HCT116 (cell line): ENCODE measurements at regions not wholly inside any gene's neighbourhood (a gene's known extent, or its start where the extent isn't known, plus 50 kb on each side); places are given as distances from the start of the nearest gene placed in this dataset.

Source experiments
- ATAC-seq: fragments of 200-7000 bp; cut with Tn5 transposase; 2 replicates; pipeline ENCODE4 v1.9.1; 2020; ENCODE audit warnings: mild to moderate bottlenecking, moderate library complexity
- BruUV-seq: library from RNA; stranded (reverse); fragments of 400-500 nt; replicated peaks from 2 replicates; lab custom pipeline; 2021; lab: Mats Ljungman, UMichigan
- CTCF ChIA-PET: fragments of 300-600 bp; sonication (Branson Sonifier 250); formaldehyde crosslinking; loops from one replicate; lab custom pipeline; 2021; ENCODE audit warnings: antibody characterized with exemption; lab: Charles Lee
- POLR2A ChIA-PET: fragments of 300-600, 350-600 bp; sonication (Branson Sonifier 250); formaldehyde crosslinking; loops from one replicate; lab custom pipeline; 2021; ENCODE audit warnings: antibody characterized with exemption; lab: Charles Lee
- RAD21 ChIA-PET, 2 experiments: fragments of 300-600 bp; sonication (Branson Sonifier 250); formaldehyde crosslinking; loops; one replicate each; lab custom pipeline; 2023; ENCODE audit warnings: low total read pairs in 2 of 2; ENCODE audit not compliant: uncharacterized antibody in 2 of 2, unreplicated experiment in 2 of 2, low non-redundant PET in 1 of 2; lab: Charles Lee
- DNase-seq: peaks from one replicate; pipeline ENCODE4 v3.0.0-alpha.2; 2010; ENCODE audit warnings: low read depth, low spot score
- H2AFZ ChIP-seq: fragments of 200-600 bp; shearing (Covaris generic), sonication (generic); 2 replicates; pipeline ENCODE4 v1.6.1; 2017; ENCODE audit warnings: low read depth, mixed run types, mixed read lengths, antibody characterized with exemption, low read length; ENCODE audit not compliant: poor library complexity, severe bottlenecking
- H3K27ac ChIP-seq: 2 replicates; pipeline ENCODE4 v1.5.1; 2012; ENCODE audit warnings: low read depth, low read length
- H3K27me3 ChIP-seq: fragments of 200-600 bp; sonication (generic); 2 replicates; pipeline ENCODE4 v1.6.1; 2016; ENCODE audit warnings: mixed run types, low read length, mixed read lengths; ENCODE audit not compliant: insufficient read depth
- H3K36me3 ChIP-seq, 2 experiments: fragments of 200-500 bp in 1 of 2; fragments of 200-600 bp in 1 of 2; sonication (Bioruptor generic) in 1 of 2; sonication (generic) in 1 of 2; 2 replicates each; pipeline versions ENCODE4 v1.5.1 to v1.6.1; 2014 to 2016; ENCODE audit warnings: low read length in 2 of 2, inconsistent platforms in 1 of 2, mixed read lengths in 1 of 2, mixed run types in 1 of 2; ENCODE audit not compliant: insufficient read depth in 2 of 2, control insufficient read depth in 1 of 2
- H3K4me1 ChIP-seq, 2 experiments: fragments of 200-600 bp in 1 of 2; sonication (generic) in 1 of 2; 2 replicates each; pipeline versions ENCODE4 v1.5.1 to v1.6.1; 2012 to 2017; ENCODE audit warnings: low read length in 2 of 2, inconsistent platforms in 1 of 2, mild to moderate bottlenecking in 1 of 2, mixed read lengths in 1 of 2, mixed run types in 1 of 2, moderate library complexity in 1 of 2; ENCODE audit not compliant: insufficient read depth in 2 of 2, control insufficient read depth in 1 of 2
- H3K4me2 ChIP-seq: fragments of 200-600 bp; sonication (generic); 2 replicates; pipeline ENCODE4 v1.6.1; 2017; ENCODE audit warnings: mixed run types, low read length, mixed read lengths
- H3K4me3 ChIP-seq, 2 experiments: fragments of 200-600 bp in 1 of 2; sonication (generic) in 1 of 2; replicated peaks in 1 of 2; 2 replicates each; pipeline ENCODE4 v1.5.1; 2011 to 2016; ENCODE audit warnings: low read length in 2 of 2, control low read depth in 1 of 2, low read depth in 1 of 2, mild to moderate bottlenecking in 1 of 2, mixed read lengths in 1 of 2, mixed run types in 1 of 2
- H3K79me2 ChIP-seq: fragments of 200-600 bp; sonication (generic); 2 replicates; pipeline ENCODE4 v1.6.1; 2017; ENCODE audit warnings: mild to moderate bottlenecking, mixed run types, low read length, moderate library complexity, mixed read lengths; ENCODE audit not compliant: insufficient read depth
- H3K9ac ChIP-seq: fragments of 200-600 bp; sonication (generic); 2 replicates; pipeline ENCODE4 v1.6.1; 2016; ENCODE audit warnings: low read length, mixed read lengths
- H3K9me2 ChIP-seq: fragments of 200-600 bp; sonication (generic), shearing (Covaris generic); 2 replicates; pipeline ENCODE4 v1.6.1; 2017; ENCODE audit warnings: mixed run types, mild to moderate bottlenecking, moderate library complexity; ENCODE audit not compliant: insufficient read depth
- H3K9me3 ChIP-seq, 2 experiments: fragments of 200-500 bp in 1 of 2; fragments of 200-600 bp in 1 of 2; sonication (Bioruptor generic) in 1 of 2; sonication (generic) in 1 of 2; 2 replicates each; pipeline ENCODE4 v1.6.1; 2014 to 2017; ENCODE audit warnings: low read length in 2 of 2, mixed read lengths in 2 of 2, inconsistent platforms in 1 of 2, low read depth in 1 of 2, mild to moderate bottlenecking in 1 of 2, mixed run types in 1 of 2, moderate library complexity in 1 of 2; ENCODE audit not compliant: control insufficient read depth in 1 of 2, insufficient read depth in 1 of 2
- H4K20me1 ChIP-seq: fragments of 200-600 bp; sonication (generic), shearing (Covaris generic); 2 replicates; pipeline ENCODE4 v1.6.1; 2017; ENCODE audit warnings: mixed run types, mild to moderate bottlenecking, moderate library complexity; ENCODE audit not compliant: insufficient read depth
- CBX3 ChIP-seq: IDR thresholded peaks from 2 replicates; pipeline ENCODE4 v1.6.1; 2012; ENCODE audit warnings: low read depth
- CEBPB ChIP-seq: IDR thresholded peaks from 2 replicates; pipeline ENCODE4 v1.6.1; 2012; ENCODE audit warnings: low read depth
- EGR1 ChIP-seq: IDR thresholded peaks from 2 replicates; pipeline ENCODE4 v1.6.1; 2012; ENCODE audit warnings: low read depth
- ELF1 ChIP-seq: IDR thresholded peaks from 2 replicates; pipeline ENCODE4 v1.6.1; 2012; ENCODE audit warnings: low read depth, borderline replicate concordance
- EZH2 ChIP-seq: fragments of 200-600 bp; sonication (generic); IDR thresholded peaks from 2 replicates; pipeline ENCODE4 v1.6.1; 2017; ENCODE audit warnings: antibody characterized with exemption, mixed run types
- FOSL1 ChIP-seq: IDR thresholded peaks from 2 replicates; pipeline ENCODE4 v1.6.1; 2012; ENCODE audit warnings: low read depth
- JUND ChIP-seq: IDR thresholded peaks from 2 replicates; pipeline ENCODE4 v1.6.1; 2012
- MAX ChIP-seq: IDR thresholded peaks from 2 replicates; pipeline ENCODE4 v1.6.1; 2012
- POLR2A ChIP-seq: IDR thresholded peaks from 2 replicates; pipeline ENCODE4 v1.7.0; 2011; ENCODE audit warnings: borderline replicate concordance; ENCODE audit not compliant: insufficient read depth, insufficient read length; ENCODE audit errors: extremely low read depth
- RAD21 ChIP-seq: IDR thresholded peaks from 2 replicates; pipeline ENCODE4 v1.6.1; 2012; ENCODE audit warnings: low read depth, mild to moderate bottlenecking
- REST ChIP-seq: IDR thresholded peaks from 2 replicates; pipeline ENCODE4 v1.6.1; 2012; ENCODE audit warnings: low read depth
- SIN3A ChIP-seq: IDR thresholded peaks from 2 replicates; pipeline ENCODE4 v1.6.1; 2012; ENCODE audit warnings: low read depth
- SRF ChIP-seq: IDR thresholded peaks from 2 replicates; pipeline ENCODE4 v1.6.1; 2012; ENCODE audit warnings: low read depth
- TCF7L2 ChIP-seq: IDR thresholded peaks from 2 replicates; pipeline ENCODE4 v1.7.0; 2011; ENCODE audit warnings: borderline replicate concordance, inconsistent platforms; ENCODE audit not compliant: insufficient read depth, insufficient read length; ENCODE audit errors: extremely low read depth
- YY1 ChIP-seq: IDR thresholded peaks from 2 replicates; pipeline ENCODE4 v1.6.1; 2011; ENCODE audit warnings: low read length, low read depth, moderate library complexity, mild to moderate bottlenecking; ENCODE audit not compliant: insufficient replicate concordance; ENCODE audit errors: extremely low read depth
- ZBTB33 ChIP-seq: IDR thresholded peaks from 2 replicates; pipeline ENCODE4 v1.6.1; 2011; ENCODE audit warnings: mild to moderate bottlenecking, low read length, moderate library complexity; ENCODE audit not compliant: insufficient replicate concordance; ENCODE audit errors: extremely low read depth
- ZFX ChIP-seq: fragments of 450-650 bp; IDR thresholded peaks from 2 replicates; pipeline ENCODE4 v1.6.1; 2017
- ZNF274 ChIP-seq: fragments of 200-500 bp; sonication (Bioruptor generic); IDR thresholded peaks from 2 replicates; pipeline ENCODE4 v1.6.1; 2014; ENCODE audit warnings: mild to moderate bottlenecking, low read depth, low read length, inconsistent platforms
- intact Hi-C: fragments of 100-400 bp; cut with micrococcal nuclease; formaldehyde crosslinking; loops from 2 replicates; pipeline ENCODE4 v1.10.0; 2022
- TF ChIP-seq, protein P1 (sequence below): IDR thresholded peaks from 2 replicates; pipeline ENCODE4 v1.6.1; 2012

GRCh38 chr3:140859592-140860336 lies 81.9 kb upstream of the SLC25A36 start:
- H3K9ac ChIP-seq = no peak overlapping the region
- no peak overlapping the region for H3K4me3 ChIP-seq
- no peak overlapping the region for H3K27ac ChIP-seq
- H3K4me2 ChIP-seq = no peak overlapping the region
- H4K20me1 ChIP-seq = no peaks in the 10 kb centered on the region
- H3K4me1 ChIP-seq = no peaks in the 10 kb centered on the region
- intact Hi-C loops = loop anchor here (10.0 kb wide), 2 partner anchors 285 to 585 kb away; no protein-coding TSS in a partner anchor
- no TSS peak for BruUV-seq
- no peaks in the 10 kb centered on the region for H3K36me3 ChIP-seq
- no peaks in the 10 kb centered on the region for H3K79me2 ChIP-seq
- H3K9me3 ChIP-seq = no peaks in the 10 kb centered on the region
- no peaks in the 10 kb centered on the region for H3K9me2 ChIP-seq
- no peak for TF ChIP-seq EZH2
- no peak for TF ChIP-seq EGR1
- no peak for TF ChIP-seq RAD21
- TF ChIP-seq CBX3 = no peak
- no peak for TF ChIP-seq JUND
- TF ChIP-seq, protein P1, sequence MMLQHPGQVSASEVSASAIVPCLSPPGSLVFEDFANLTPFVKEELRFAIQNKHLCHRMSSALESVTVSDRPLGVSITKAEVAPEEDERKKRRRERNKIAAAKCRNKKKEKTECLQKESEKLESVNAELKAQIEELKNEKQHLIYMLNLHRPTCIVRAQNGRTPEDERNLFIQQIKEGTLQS = no peak
- TF ChIP-seq CEBPB = no peak
- TF ChIP-seq ZNF274 = no peak
- no peak for TF ChIP-seq SIN3A
- no peak for TF ChIP-seq REST
- TF ChIP-seq ZFX = no peak
- TF ChIP-seq TCF7L2 = no peak
- TF ChIP-seq YY1 = no peak
- TF ChIP-seq MAX = no peak
- TF ChIP-seq SRF = no peak
- TF ChIP-seq ZBTB33 = no peak
- no peak for TF ChIP-seq POLR2A
- TF ChIP-seq FOSL1 = no peak
- TF ChIP-seq ELF1 = no peak
- RAD21 ChIA-PET = no interaction called here
- peaks cover 8% of the 10 kb centered on the region; the same call in 1 of the 2 replicates for H3K27me3 ChIP-seq
- POLR2A ChIA-PET = no interaction called here
- CTCF ChIA-PET = no interaction called here
- no peak for DNase-seq
- no peak overlapping the region for H2AFZ ChIP-seq
- no peak for ATAC-seq
